ENCODE measurements at regions not wholly inside any gene's neighbourhood (a gene's known extent, or its start where the extent isn't known, plus 50 kb on each side); places are given as distances from the start of the nearest gene placed in this dataset.

- Mint-ChIP-seq H3K4me1 (ENCODE audit: low read depth) (no peaks in the 10 kb centered on the region), H3K4me3 (ENCODE audit: unreplicated experiment) (no peak overlapping the region), H3K9me3 (ENCODE audit: low read depth) (peaks cover 26% of the 10 kb centered on the region), H3K27ac (ENCODE audit: unreplicated experiment) (no peak overlapping the region), H3K36me3 (ENCODE audit: low read depth) (no peaks in the 10 kb centered on the region), H3K27me3 (ENCODE audit: low read depth) (no peaks in the 10 kb centered on the region)
- no peak for DNase-seq (ENCODE audit: low spot score)
- TF ChIP-seq CTCF (IDR thresholded peaks at IDR 0.05), result no peak
Observed at GRCh38 chr19:32022731-32023563, 322.5 kb upstream of the ZNF507 start.

- Mint-ChIP-seq H3K27me3 (ENCODE audit: low read depth) (no peaks in the 10 kb centered on the region), H3K4me1 (ENCODE audit: low read depth) (no peaks in the 10 kb centered on the region), H3K27ac (ENCODE audit: unreplicated experiment) (no peak overlapping the region), H3K9me3 (ENCODE audit: low read depth) (peaks cover 28% of the 10 kb centered on the region), H3K4me3 (ENCODE audit: unreplicated experiment) (no peak overlapping the region), H3K36me3 (ENCODE audit: low read depth) (no peaks in the 10 kb centered on the region)
- TF ChIP-seq CTCF (IDR thresholded peaks at IDR 0.05), result no peak
- DNase-seq (ENCODE audit: low spot score), result no peak
Observed at GRCh38 chr19:32023564-32023832, 321.9 kb upstream of the ZNF507 start.

GRCh38 chr19:32029235-32029634, 316.2 kb upstream of the ZNF507 start:
- H3K36me3 Mint-ChIP-seq (ENCODE audit: low read depth), result no peaks in the 10 kb centered on the region
- H3K27ac Mint-ChIP-seq (ENCODE audit: unreplicated experiment), result no peak overlapping the region
- H3K27me3 Mint-ChIP-seq (ENCODE audit: low read depth), result no peaks in the 10 kb centered on the region
- H3K4me3 Mint-ChIP-seq (ENCODE audit: unreplicated experiment), result no peak overlapping the region
- TF ChIP-seq CTCF (IDR thresholded peaks at IDR 0.05), result no peak
- H3K9me3 Mint-ChIP-seq (ENCODE audit: low read depth), result peaks cover 24% of the 10 kb centered on the region
- DNase-seq (ENCODE audit: low spot score), result no peak
- H3K4me1 Mint-ChIP-seq (ENCODE audit: low read depth), result no peaks in the 10 kb centered on the region

- H3K27me3 Mint-ChIP-seq (ENCODE audit: low read depth), result peaks cover 1% of the 10 kb centered on the region
- TF ChIP-seq CTCF (IDR thresholded peaks at IDR 0.05), result no peak
- no peak overlapping the region for H3K27ac Mint-ChIP-seq (ENCODE audit: unreplicated experiment)
- H3K9me3 Mint-ChIP-seq (ENCODE audit: low read depth), result peaks cover 3% of the 10 kb centered on the region
- no peaks in the 10 kb centered on the region for H3K36me3 Mint-ChIP-seq (ENCODE audit: low read depth)
- H3K4me1 Mint-ChIP-seq (ENCODE audit: low read depth), result no peaks in the 10 kb centered on the region
- no peak overlapping the region for H3K4me3 Mint-ChIP-seq (ENCODE audit: unreplicated experiment)
- no peak for DNase-seq (ENCODE audit: low spot score)
Observed at GRCh38 chr19:32032561-32032960, 312.8 kb upstream of the ZNF507 start.

DNA sequence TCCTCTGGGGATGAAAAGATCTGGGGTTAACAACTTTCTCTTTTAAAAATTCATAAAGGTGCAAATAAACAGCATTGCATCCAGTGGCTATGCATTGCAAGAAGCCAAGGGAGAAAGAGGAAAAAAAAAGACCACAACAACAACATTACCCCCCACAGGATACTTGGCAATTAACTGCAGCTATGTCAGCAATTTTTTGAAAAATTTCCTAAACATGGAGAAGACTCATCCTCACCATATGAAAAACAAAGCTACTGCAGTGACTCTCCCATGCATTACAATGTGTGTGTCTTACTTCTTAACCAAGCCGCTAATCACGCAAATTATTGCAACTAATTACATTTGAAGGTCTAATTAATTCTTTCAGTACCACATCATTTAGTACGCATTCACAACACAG, 309.8 kb upstream of the ZNF507 start:
- H3K36me3 Mint-ChIP-seq (ENCODE audit: low read depth), result no peaks in the 10 kb centered on the region
- no peak for TF ChIP-seq CTCF (IDR thresholded peaks at IDR 0.05)

More for the DNA sequence above, 309.8 kb upstream of the ZNF507 start:
- Mint-ChIP-seq H3K27me3 (ENCODE audit: low read depth) (peaks cover 10% of the 10 kb centered on the region), H3K4me1 (ENCODE audit: low read depth) (no peaks in the 10 kb centered on the region), H3K4me3 (ENCODE audit: unreplicated experiment) (no peak overlapping the region), H3K9me3 (ENCODE audit: low read depth) (no peaks in the 10 kb centered on the region), H3K27ac (ENCODE audit: unreplicated experiment) (no peak overlapping the region)
- DNase-seq (ENCODE audit: low spot score), result no peak

Data from chondrocyte (in vitro differentiated cells).